ENCODE measurements at regions not wholly inside any gene's neighbourhood (a gene's known extent, or its start where the extent isn't known, plus 50 kb on each side); places are given as distances from the start of the nearest gene placed in this dataset.

DNA sequence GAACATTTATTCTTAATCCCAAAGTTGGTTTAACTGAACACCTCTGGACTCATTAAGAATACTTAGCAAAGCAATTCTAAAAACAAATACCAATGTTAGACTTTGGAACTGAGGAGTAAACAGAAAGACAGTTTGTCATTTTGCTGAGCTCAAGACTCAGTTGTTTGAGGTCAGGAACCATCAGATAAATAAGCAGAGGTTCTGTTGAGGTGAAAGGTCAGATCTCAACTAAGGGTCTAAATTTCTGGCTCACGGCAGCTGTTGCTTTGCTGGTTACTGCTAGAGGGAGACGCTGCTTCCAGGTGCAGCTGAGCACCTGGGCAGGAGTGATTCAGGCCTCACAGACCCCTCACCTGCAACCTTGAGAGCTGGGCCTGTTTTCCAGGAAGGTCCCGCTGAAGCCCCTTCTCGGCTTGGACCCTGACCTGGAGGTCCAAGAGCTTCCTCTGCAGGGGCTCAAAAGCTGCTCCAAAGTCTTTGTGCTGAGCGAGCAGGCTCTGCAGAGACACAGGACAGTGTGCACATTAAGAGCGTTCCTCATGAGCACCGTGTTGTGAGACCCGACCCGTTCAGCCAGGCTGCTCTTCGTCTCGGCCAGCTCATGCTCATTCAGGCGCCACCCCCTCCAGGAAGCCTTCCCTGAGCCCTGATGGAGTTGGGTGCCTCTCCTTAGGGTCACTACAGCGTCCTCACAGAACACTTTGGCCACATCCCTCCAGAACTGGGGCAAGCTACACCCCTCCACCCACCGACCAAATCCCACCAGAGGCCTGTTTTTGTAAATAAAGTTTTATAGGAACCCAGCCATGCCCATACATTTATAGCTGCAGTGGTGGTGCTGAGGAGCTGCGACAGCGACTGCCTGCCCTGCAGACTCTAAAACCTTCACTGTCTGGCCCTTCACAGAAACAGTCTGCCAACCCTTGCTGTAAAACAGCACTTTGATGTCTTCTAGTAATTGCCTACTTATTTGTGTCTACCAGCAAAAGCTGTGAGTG is 72.0 kb downstream of the SYNE3 start (continued):
- TF ChIP-seq PRDM10 (CRISPR knock-in tag; IDR thresholded peaks at IDR 0.05; ENCODE audit: low read depth) (0 out of 2 replicates have a peak, but pooled peaks have one; percentile 42), KAT8 (CRISPR knock-in tag; IDR thresholded peaks at IDR 0.05) (peak; percentile 50; the same call in 1 of the 2 replicates), NFIC (IDR thresholded peaks at IDR 0.05; ENCODE audit: low read length) (peak; percentile 58), PITX1 (CRISPR knock-in tag; IDR thresholded peaks at IDR 0.05) (peak; percentile 93), ATF7 (IDR thresholded peaks at IDR 0.05) (no peak), ATF7 (CRISPR knock-in tag; IDR thresholded peaks at IDR 0.05) (0 out of 2 replicates have a peak, but pooled peaks have one; percentile 38), ZSCAN29 (CRISPR knock-in tag; conservative IDR thresholded peaks at IDR 0.05) (0 out of 2 replicates have a peak, but pooled peaks have one; percentile 60), FOXK1 (CRISPR knock-in tag; IDR thresholded peaks at IDR 0.05; ENCODE audit: borderline replicate concordance, low read depth) (peak; percentile 66; the same call in 1 of the 2 replicates), RNF2 (conservative IDR thresholded peaks at IDR 0.05; ENCODE audit: low read depth) (no peak), ELF3 (CRISPR knock-in tag; IDR thresholded peaks at IDR 0.05) (peak; percentile 41; the same call in 1 of the 2 replicates), ZBTB14 (CRISPR knock-in tag; IDR thresholded peaks at IDR 0.05) (no peak), ZMYM3 (CRISPR knock-in tag; IDR thresholded peaks at IDR 0.05) (peak; percentile 62), TBX2 (CRISPR knock-in tag; IDR thresholded peaks at IDR 0.05; ENCODE audit: borderline replicate concordance) (peak; percentile 84)
- TF ChIP-seq, protein P1, sequence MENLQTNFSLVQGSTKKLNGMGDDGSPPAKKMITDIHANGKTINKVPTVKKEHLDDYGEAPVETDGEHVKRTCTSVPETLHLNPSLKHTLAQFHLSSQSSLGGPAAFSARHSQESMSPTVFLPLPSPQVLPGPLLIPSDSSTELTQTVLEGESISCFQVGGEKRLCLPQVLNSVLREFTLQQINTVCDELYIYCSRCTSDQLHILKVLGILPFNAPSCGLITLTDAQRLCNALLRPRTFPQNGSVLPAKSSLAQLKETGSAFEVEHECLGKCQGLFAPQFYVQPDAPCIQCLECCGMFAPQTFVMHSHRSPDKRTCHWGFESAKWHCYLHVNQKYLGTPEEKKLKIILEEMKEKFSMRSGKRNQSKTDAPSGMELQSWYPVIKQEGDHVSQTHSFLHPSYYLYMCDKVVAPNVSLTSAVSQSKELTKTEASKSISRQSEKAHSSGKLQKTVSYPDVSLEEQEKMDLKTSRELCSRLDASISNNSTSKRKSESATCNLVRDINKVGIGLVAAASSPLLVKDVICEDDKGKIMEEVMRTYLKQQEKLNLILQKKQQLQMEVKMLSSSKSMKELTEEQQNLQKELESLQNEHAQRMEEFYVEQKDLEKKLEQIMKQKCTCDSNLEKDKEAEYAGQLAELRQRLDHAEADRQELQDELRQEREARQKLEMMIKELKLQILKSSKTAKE (CRISPR knock-in tag; IDR thresholded peaks at IDR 0.05; ENCODE audit: borderline replicate concordance): no peak; the same call in 1 of the 2 replicates
- TF ChIP-seq, protein P2, sequence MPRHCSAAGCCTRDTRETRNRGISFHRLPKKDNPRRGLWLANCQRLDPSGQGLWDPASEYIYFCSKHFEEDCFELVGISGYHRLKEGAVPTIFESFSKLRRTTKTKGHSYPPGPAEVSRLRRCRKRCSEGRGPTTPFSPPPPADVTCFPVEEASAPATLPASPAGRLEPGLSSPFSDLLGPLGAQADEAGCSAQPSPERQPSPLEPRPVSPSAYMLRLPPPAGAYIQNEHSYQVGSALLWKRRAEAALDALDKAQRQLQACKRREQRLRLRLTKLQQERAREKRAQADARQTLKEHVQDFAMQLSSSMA (CRISPR knock-in tag; IDR thresholded peaks at IDR 0.05): no peak
- TF ChIP-seq, protein P3, sequence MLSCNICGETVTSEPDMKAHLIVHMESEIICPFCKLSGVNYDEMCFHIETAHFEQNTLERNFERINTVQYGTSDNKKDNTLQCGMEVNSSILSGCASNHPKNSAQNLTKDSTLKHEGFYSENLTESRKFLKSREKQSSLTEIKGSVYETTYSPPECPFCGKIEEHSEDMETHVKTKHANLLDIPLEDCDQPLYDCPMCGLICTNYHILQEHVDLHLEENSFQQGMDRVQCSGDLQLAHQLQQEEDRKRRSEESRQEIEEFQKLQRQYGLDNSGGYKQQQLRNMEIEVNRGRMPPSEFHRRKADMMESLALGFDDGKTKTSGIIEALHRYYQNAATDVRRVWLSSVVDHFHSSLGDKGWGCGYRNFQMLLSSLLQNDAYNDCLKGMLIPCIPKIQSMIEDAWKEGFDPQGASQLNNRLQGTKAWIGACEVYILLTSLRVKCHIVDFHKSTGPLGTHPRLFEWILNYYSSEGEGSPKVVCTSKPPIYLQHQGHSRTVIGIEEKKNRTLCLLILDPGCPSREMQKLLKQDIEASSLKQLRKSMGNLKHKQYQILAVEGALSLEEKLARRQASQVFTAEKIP (CRISPR knock-in tag; IDR thresholded peaks at IDR 0.05; ENCODE audit: borderline replicate concordance): no peak
- TF ChIP-seq, protein P4, sequence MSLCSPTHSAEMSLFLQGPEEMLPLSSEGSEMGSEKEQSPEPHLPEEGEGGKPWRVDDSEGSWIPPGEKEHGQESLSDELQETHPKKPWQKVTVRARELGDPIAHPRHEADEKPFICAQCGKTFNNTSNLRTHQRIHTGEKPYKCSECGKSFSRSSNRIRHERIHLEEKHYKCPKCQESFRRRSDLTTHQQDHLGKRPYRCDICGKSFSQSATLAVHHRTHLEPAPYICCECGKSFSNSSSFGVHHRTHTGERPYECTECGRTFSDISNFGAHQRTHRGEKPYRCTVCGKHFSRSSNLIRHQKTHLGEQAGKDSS (CRISPR knock-in tag; IDR thresholded peaks at IDR 0.05; ENCODE audit: borderline replicate concordance, low read depth): peak; percentile 66; the same call in 1 of the 2 replicates

Measured in HepG2 (cell line).